ENCODE measurements at regions not wholly inside any gene's neighbourhood (a gene's known extent, or its start where the extent isn't known, plus 50 kb on each side); places are given as distances from the start of the nearest gene placed in this dataset. TPM values are rescaled to one million over a fixed set of nuclear protein-coding genes. Genes with fewer than 3 reads are reported as not detected.

Small RNA genes in the stretch of these regions (small RNA-seq; reads per million reads assigned to genes)
- gene RF00139 (ENCODE audit: low replicate concordance) (not detected), gene RF02091 (ENCODE audit: low replicate concordance) (not detected)
